IPS-18a (cell line): ENCODE measurements at regions not wholly inside any gene's neighbourhood (a gene's known extent, or its start where the extent isn't known, plus 50 kb on each side); places are given as distances from the start of the nearest gene placed in this dataset.
"Not testable (repeated sequence)": the region's sequence is repeated elsewhere in the genome, so short reads cannot be mapped to it uniquely, and the experiment has no call there.

Experiments
- H3K27ac ChIP-seq: one replicate; pipeline ENCODE4 v1.5.1; 2013; ENCODE audit warnings: low read length
- H3K27me3 ChIP-seq: one replicate; pipeline ENCODE4 v1.6.1; 2013; ENCODE audit warnings: mild to moderate bottlenecking, low read length; ENCODE audit not compliant: control insufficient read depth, insufficient read depth
- H3K36me3 ChIP-seq: one replicate; pipeline ENCODE4 v1.6.1; 2013; ENCODE audit warnings: low read depth, low read length; ENCODE audit not compliant: control insufficient read depth
- H3K4me1 ChIP-seq: one replicate; pipeline ENCODE4 v1.6.1; 2013; ENCODE audit warnings: low read depth, low read length; ENCODE audit not compliant: control insufficient read depth
- H3K4me3 ChIP-seq: one replicate; pipeline ENCODE4 v1.5.1; 2013; ENCODE audit warnings: low read length
- H3K9ac ChIP-seq: one replicate; pipeline ENCODE4 v1.6.1; 2013; ENCODE audit warnings: mild to moderate bottlenecking, low read length, moderate library complexity
- H3K9me3 ChIP-seq: one replicate; pipeline ENCODE4 v1.6.1; 2013; ENCODE audit warnings: low read depth, low read length; ENCODE audit not compliant: control insufficient read depth

DNA sequence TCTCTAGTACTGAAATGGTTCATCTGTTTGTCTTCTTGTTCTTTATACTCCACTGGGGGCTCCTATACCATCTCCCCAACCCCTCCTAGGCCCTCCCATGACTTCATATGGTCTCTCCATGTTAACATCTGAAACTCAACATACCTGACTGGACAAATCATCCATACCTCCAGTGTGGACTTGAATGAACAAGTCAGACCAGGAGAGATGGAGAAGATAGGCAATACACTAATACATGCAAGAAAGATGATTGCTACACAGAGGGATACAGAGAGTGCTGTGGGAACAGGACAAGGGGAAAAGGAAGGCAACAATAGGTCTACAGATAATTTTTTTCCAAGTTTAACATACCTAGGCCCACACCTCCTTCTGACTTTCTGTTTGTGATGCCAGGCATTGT is 175.1 kb downstream of the FHIP1A start:
- no peak overlapping the region for H3K27ac ChIP-seq
- H3K27me3 ChIP-seq = no peaks in the 10 kb centered on the region
- no peaks in the 10 kb centered on the region for H3K36me3 ChIP-seq
- H3K9ac ChIP-seq = no peak overlapping the region
- H3K4me1 ChIP-seq = no peaks in the 10 kb centered on the region
- H3K4me3 ChIP-seq = no peak overlapping the region
- no peaks in the 10 kb centered on the region for H3K9me3 ChIP-seq

DNA sequence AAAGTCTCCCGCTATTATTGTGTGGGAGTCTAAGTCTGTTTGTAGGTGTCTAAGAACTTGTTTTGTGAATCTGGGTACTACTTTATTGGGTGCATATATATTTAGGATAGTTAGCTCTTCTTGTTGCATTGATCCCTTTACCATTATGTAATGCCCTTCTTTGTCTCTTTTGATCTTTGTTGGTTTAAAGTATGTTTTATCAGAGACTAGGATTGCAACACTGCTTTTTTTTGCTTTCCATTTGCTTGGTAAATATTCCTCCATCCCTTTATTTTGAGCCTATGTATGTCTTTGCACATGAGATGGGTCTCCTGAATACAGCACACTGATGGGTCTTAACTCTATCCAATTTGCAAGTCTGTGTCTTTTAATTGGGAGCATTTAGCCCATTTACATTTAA is 165.2 kb downstream of the GATB start:
- not testable (repeated sequence) for H3K9ac ChIP-seq, H3K27ac ChIP-seq, H3K9me3 ChIP-seq, H3K4me1 ChIP-seq, H3K4me3 ChIP-seq, H3K27me3 ChIP-seq, H3K36me3 ChIP-seq

DNA sequence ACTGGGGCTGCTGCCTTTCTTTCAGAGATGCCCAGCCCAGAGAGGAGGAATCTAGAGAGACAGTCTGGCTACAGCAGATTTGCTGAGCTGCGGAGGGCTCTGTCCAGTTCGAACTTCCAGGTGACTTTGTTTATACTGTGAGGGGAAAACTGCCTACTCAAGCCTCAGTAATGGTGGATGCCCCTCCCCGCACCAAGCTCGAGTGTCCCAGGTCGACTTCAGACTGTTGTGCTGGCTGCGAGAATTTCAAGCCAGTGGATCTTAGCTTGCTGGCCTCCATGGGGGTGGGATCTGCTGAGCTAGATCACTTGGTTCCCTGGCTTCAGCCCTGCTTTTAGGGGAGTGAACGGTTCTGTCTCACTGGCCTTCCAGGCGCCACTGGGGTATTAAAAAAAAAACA is 163.1 kb downstream of the GATB start:
- not testable (repeated sequence) for H3K9ac ChIP-seq, H3K27me3 ChIP-seq, H3K4me3 ChIP-seq, H3K9me3 ChIP-seq, H3K4me1 ChIP-seq, H3K36me3 ChIP-seq, H3K27ac ChIP-seq

DNA sequence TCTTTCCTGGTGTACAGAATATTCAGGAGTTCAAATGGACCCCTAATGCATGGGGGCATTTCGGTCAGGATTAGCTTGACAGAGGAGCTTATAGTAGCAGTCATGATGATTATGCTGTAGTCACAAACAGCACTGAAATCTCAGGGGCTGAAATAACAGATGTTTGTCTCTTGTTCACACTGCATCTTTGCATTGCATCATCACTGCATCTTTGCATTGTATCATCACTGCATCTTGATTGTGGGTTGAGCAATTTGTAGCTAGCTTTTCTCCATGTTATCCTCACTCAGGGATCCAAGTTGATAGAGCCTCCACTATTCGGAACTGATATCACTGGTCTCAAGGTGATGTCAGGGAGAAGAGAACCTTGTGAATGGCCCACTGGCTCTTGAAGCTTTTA is 160.9 kb downstream of the GATB start:
- no peaks in the 10 kb centered on the region for H3K27me3 ChIP-seq

DNA sequence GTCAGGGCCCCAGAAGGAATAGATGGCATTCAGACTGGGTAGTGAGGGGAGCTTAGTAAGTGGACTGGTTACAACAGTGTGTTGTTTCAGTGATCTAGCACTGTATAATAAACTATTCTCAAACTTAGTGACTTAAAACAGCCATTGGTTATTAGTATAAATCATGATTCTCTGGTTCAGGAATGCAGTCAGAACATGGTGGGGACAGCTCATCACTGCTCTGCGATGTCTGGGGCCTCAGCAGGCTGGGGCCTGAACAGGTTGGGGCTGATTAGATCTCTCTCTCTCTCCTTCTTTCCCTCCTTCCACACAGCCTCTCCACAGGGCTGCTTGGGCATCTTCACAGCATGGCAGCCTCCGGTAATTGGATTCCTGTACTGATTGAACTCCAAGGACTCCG is 160.4 kb downstream of the GATB start:
- H3K9me3 ChIP-seq = no peaks in the 10 kb centered on the region
- no peak overlapping the region for H3K27ac ChIP-seq
- H3K4me1 ChIP-seq = peaks cover 10% of the 10 kb centered on the region
- H3K4me3 ChIP-seq = no peak overlapping the region
- no peaks in the 10 kb centered on the region for H3K27me3 ChIP-seq
- no peak overlapping the region for H3K9ac ChIP-seq
- no peaks in the 10 kb centered on the region for H3K36me3 ChIP-seq

More for the DNA sequence above, 160.9 kb downstream of the GATB start:
- Histone ChIP-seq H3K27ac (no peak overlapping the region), H3K9ac (no peak overlapping the region), H3K9me3 (no peaks in the 10 kb centered on the region), H3K36me3 (no peaks in the 10 kb centered on the region), H3K4me1 (peaks cover 5% of the 10 kb centered on the region), H3K4me3 (no peak overlapping the region)

DNA sequence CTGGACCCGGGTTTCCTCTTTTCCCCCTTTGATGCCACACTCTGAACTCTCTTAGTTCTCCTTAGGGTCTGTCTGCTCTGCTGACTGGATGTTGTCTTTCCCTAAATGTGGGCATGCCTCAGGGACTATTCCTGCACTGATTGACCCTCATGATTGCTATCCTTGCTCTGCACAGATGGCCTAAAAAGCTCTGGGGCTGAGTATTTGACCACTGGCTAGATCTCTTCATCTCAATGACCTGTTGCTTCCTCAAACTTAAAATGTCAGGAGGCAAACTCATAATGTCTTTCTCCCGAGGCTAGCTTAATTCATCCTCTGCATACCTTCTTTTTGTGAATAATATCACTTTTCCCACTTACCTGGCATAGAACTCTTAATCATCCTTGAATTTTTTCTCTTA is 157.4 kb downstream of the GATB start:
- Histone ChIP-seq H3K27ac (no peak overlapping the region), H3K27me3 (no peaks in the 10 kb centered on the region), H3K9ac (no peak overlapping the region), H3K4me3 (no peak overlapping the region), H3K36me3 (no peaks in the 10 kb centered on the region), H3K4me1 (peaks cover 10% of the 10 kb centered on the region), H3K9me3 (no peaks in the 10 kb centered on the region)

DNA sequence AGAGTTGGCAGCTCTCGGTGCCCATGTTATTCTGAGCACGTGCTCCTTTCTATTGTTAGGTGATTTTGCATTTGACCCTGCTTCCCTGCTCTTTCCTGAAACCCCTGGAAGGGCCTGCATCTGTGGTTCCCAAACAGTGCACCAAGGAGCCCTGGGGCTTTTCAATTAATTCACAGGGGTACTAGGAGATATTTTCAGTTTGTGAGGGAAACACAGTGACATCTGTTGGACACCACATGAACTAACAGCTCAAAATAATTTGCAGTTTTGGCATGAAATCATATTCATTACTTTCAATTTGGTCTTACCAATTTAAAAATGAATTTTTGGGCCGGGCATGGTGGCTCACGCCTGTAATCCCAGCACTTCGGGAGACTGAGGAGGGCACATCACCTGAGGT is 156.6 kb downstream of the GATB start:
- Histone ChIP-seq H3K9ac (no peak overlapping the region), H3K9me3 (no peaks in the 10 kb centered on the region), H3K27me3 (no peaks in the 10 kb centered on the region), H3K4me3 (no peak overlapping the region), H3K36me3 (no peaks in the 10 kb centered on the region), H3K4me1 (peaks cover 10% of the 10 kb centered on the region), H3K27ac (no peak overlapping the region)

DNA sequence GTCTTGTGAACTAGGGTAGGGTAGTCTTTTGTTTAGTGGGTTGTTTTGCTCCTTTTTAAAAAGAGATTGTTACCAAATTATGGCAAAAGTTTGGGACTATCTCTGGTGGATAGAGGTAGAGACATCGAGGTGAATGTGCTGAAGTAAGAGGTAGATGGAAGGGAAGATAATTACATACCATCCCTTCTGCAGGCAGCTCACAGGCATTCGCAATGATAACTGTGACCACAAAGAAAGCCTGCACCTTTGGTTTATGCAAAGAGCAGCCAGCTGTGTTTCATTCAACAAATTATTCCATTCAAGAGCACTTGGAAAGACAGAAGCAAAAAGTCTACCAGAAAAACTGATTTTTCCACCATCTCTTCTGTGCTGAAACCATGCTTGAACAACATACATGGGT is 155.6 kb downstream of the GATB start:
- H3K9me3 ChIP-seq = no peaks in the 10 kb centered on the region
- H3K27me3 ChIP-seq = no peaks in the 10 kb centered on the region
- no peak overlapping the region for H3K27ac ChIP-seq
- peaks cover 10% of the 10 kb centered on the region for H3K4me1 ChIP-seq
- H3K36me3 ChIP-seq = no peaks in the 10 kb centered on the region
- no peak overlapping the region for H3K9ac ChIP-seq
- H3K4me3 ChIP-seq = no peak overlapping the region

DNA sequence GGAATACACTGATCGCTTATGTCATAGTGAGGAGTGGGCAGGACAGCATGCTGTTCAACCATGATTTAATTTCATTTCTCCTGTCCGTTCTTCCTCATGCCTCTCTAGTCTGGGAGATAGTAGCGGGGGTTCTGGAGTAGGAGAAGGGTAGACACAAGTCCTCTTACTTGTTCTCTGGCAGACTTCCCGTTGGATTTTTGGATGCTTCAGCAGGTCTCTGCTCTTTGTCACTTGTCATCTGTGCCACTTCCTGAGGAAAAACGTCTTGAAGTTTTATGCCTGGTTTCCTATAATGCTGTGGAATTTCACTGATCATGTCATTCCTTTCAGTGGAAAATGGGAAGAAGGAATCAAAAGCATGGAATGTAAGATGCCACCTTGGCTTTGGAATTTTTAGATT is 154.7 kb downstream of the GATB start:
- no peaks in the 10 kb centered on the region for H3K36me3 ChIP-seq
- H3K27ac ChIP-seq = no peak overlapping the region
- H3K27me3 ChIP-seq = no peaks in the 10 kb centered on the region
- H3K4me3 ChIP-seq = no peak overlapping the region
- no peaks in the 10 kb centered on the region for H3K9me3 ChIP-seq
- H3K4me1 ChIP-seq = peaks cover 10% of the 10 kb centered on the region
- no peak overlapping the region for H3K9ac ChIP-seq

DNA sequence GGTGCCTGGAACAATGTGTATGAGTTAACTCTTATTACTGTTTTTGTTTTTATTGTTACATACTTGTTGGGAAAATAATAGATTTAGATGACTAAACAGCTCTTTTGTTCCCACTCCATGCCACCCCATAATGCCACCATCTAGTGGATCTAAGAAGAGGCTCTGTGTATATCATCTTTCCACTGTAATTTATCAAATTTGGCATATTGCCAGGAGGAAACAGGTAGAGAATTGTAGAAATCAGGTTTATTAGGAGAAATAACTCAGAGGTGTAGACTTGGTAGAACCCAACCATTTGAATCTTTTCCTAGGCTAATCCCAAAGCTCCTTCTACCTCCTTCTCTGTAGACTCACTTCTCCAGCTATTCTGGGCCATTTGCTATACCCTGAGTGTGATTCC is 150.6 kb downstream of the GATB start:
- H3K9me3 ChIP-seq = no peaks in the 10 kb centered on the region
- no peaks in the 10 kb centered on the region for H3K27me3 ChIP-seq
- H3K36me3 ChIP-seq = no peaks in the 10 kb centered on the region
- H3K4me1 ChIP-seq = peaks cover 1% of the 10 kb centered on the region
- no peak overlapping the region for H3K9ac ChIP-seq
- H3K27ac ChIP-seq = no peak overlapping the region
- no peak overlapping the region for H3K4me3 ChIP-seq

DNA sequence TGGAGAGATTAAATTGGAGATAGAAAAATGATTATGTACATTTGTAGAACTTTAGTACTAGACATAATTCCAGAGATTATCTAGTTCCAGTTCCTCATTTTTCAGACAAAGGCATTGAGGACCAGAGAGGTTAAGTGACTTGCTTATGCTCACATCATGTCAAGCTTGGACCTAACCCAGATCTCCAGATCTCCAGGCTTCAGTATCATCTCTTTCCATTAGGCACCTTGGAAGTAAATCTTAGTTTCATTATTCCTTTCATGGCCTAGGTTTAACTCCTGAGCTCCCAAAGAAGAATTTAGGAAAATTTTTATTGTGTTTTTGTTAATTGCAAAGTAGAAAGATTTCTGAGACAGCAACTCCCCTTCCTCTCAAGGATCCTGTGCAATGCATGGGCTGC is 148.8 kb downstream of the GATB start:
- Histone ChIP-seq H3K4me3 (no peak overlapping the region), H3K36me3 (no peaks in the 10 kb centered on the region), H3K9me3 (no peaks in the 10 kb centered on the region), H3K27me3 (no peaks in the 10 kb centered on the region), H3K27ac (no peak overlapping the region), H3K4me1 (no peaks in the 10 kb centered on the region), H3K9ac (no peak overlapping the region)

DNA sequence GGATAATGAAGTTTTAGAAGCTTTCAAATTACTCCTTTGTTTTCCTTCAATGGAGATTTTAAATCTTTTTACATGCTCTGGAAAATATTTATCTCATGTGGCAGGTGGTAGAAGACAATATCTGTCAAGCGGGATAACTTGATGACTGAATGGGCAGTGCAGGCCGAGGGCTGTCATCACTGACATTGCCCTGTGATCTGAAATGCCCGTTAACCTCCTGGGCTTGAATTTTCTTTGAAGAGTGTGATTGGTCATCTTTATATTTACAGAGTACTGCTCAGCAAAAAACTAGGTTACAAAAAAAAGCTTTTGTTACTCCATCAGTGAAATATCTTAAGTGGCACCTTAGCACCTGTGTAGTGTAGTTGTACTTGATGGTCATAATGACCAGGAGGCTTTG is 147.5 kb downstream of the GATB start:
- Histone ChIP-seq H3K4me1 (no peaks in the 10 kb centered on the region), H3K9me3 (no peaks in the 10 kb centered on the region), H3K27me3 (no peaks in the 10 kb centered on the region), H3K36me3 (no peaks in the 10 kb centered on the region), H3K9ac (no peak overlapping the region), H3K27ac (no peak overlapping the region), H3K4me3 (no peak overlapping the region)

DNA sequence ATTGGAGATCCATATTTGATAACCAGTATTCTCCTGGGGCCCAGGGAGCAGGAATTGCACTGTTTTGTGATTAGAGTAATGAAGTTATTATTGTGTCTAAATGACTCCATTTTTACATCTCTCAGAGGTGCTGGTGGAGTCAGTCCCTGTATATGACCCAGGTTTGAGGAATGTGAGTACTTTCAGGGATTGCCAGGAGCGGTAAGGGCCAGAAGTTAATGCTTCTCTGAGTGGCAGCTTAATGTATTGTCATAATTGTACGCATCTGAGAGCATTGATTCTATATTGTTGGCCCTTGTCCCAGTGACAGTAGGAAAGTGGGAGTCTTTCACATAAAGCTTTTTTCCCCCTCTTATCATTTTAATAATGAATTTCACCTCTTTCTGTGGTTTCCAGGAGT is 146.2 kb downstream of the GATB start:
- no peaks in the 10 kb centered on the region for H3K9me3 ChIP-seq
- H3K4me1 ChIP-seq = no peaks in the 10 kb centered on the region
- H3K4me3 ChIP-seq = no peak overlapping the region
- H3K27me3 ChIP-seq = no peaks in the 10 kb centered on the region
- H3K9ac ChIP-seq = no peak overlapping the region
- no peaks in the 10 kb centered on the region for H3K36me3 ChIP-seq
- H3K27ac ChIP-seq = no peak overlapping the region
